A549 (cell line): ENCODE measurements at regions not wholly inside any gene's neighbourhood (a gene's known extent, or its start where the extent isn't known, plus 50 kb on each side); places are given as distances from the start of the nearest gene placed in this dataset.

Source experiments
- ATAC-seq, 2 experiments: fragments of 200-7000 bp in 1 of 2; fragments of >200 bp in 1 of 2; cut with Nextera tagmentation in 1 of 2; cut with Tn5 transposase in 1 of 2; 3 replicates each; pipeline versions ENCODE4 v1.8.0 to v1.9.1; 2018 to 2020; ENCODE audit warnings: mild to moderate bottlenecking in 1 of 2, moderate library complexity in 1 of 2
- CTCF ChIA-PET: fragments of 300-600 bp; sonication (Branson Sonifier 250); formaldehyde crosslinking; extraction: SDS; loops from one replicate; lab custom pipeline; 2021; ENCODE audit warnings: antibody characterized with exemption, inconsistent platforms; lab: Yijun Ruan, JAX
- POLR2A ChIA-PET: fragments of 350-600 bp; formaldehyde crosslinking; extraction: SDS; loops from one replicate; lab custom pipeline; 2021; ENCODE audit warnings: antibody characterized with exemption, inconsistent platforms; lab: Yijun Ruan, JAX
- DNase-seq, 2 experiments: peaks; one replicate each; pipeline versions ENCODE4 v3.0.0 to v3.0.0-alpha.2; 2011 to 2016; ENCODE audit warnings: low read depth in 1 of 2, low spot score in 1 of 2
- FAIRE-seq: peaks from 2 replicates; lab custom pipeline; 2011; peaks lifted over from hg19 to GRCh38; lab: Jason Lieb, UNC
- H3K27ac ChIP-seq, 2 experiments: fragments of >200 bp; sonication (Bioruptor Twin); formaldehyde crosslinking; 3 replicates each; pipeline ENCODE4 v1.5.1; 2016 to 2017
- H3K4me1 ChIP-seq: fragments of >200 bp; sonication (Bioruptor Twin); formaldehyde crosslinking; 3 replicates; pipeline ENCODE4 v1.6.1; 2016
- H3K4me2 ChIP-seq: fragments of >200 bp; sonication (Bioruptor Twin); formaldehyde crosslinking; 3 replicates; pipeline ENCODE4 v1.6.1; 2016
- H3K4me3 ChIP-seq: fragments of >200 bp; sonication (Bioruptor Twin); formaldehyde crosslinking; 3 replicates; pipeline ENCODE4 v1.5.1; 2016
- H3K9me3 ChIP-seq: fragments of >200 bp; sonication (Bioruptor Twin); formaldehyde crosslinking; 3 replicates; pipeline ENCODE4 v1.6.1; 2016
- CBX2 ChIP-seq: fragments of 200-600 bp; sonication (generic); IDR thresholded peaks from 2 replicates; pipeline ENCODE4 v1.6.1; 2016; ENCODE audit warnings: low read depth, mild to moderate bottlenecking, borderline replicate concordance
- CBX8 ChIP-seq: fragments of 200-600 bp; sonication (generic); IDR thresholded peaks from 2 replicates; pipeline ENCODE4 v1.6.1; 2016
- CHD4 ChIP-seq: fragments of 200-600 bp; sonication (generic); IDR thresholded peaks from 2 replicates; pipeline ENCODE4 v1.6.1; 2016; ENCODE audit warnings: antibody characterized with exemption, mild to moderate bottlenecking, borderline replicate concordance
- EHF ChIP-seq: fragments of 250-450 bp; sonication (Bioruptor Pico); IDR thresholded peaks from 2 replicates; pipeline ENCODE4 v1.5.0; 2020; ENCODE audit warnings: mild to moderate bottlenecking
- EP300 ChIP-seq, 2 experiments: fragments of >200 bp; sonication (Bioruptor Twin); formaldehyde crosslinking; IDR thresholded peaks; 2 replicates in 1 of 2; 3 replicates in 1 of 2; pipeline ENCODE4 v1.6.1; 2016 to 2017
- FOSB ChIP-seq: fragments of 250-450 bp; sonication (Bioruptor Pico); IDR thresholded peaks from 2 replicates; pipeline ENCODE4 v1.5.0; 2020; ENCODE audit warnings: mild to moderate bottlenecking, moderate library complexity
- FOXS1 ChIP-seq: fragments of 250-450 bp; sonication (Bioruptor Pico); IDR thresholded peaks from 2 replicates; pipeline ENCODE4 v1.5.0; 2020; ENCODE audit warnings: mild to moderate bottlenecking, moderate library complexity
- GATA3 ChIP-seq: IDR thresholded peaks from 2 replicates; pipeline ENCODE4 v1.6.1; 2012; ENCODE audit warnings: borderline replicate concordance
- HEYL ChIP-seq: fragments of 250-450 bp; sonication (Bioruptor Pico); IDR thresholded peaks from 2 replicates; pipeline ENCODE4 v1.8.0; 2021; ENCODE audit warnings: mild to moderate bottlenecking, moderate library complexity
- HOXB5 ChIP-seq: fragments of 250-450 bp; sonication (Bioruptor Pico); IDR thresholded peaks from 2 replicates; pipeline ENCODE4 v1.5.0; 2020; ENCODE audit warnings: mild to moderate bottlenecking, moderate library complexity
- MAFK ChIP-seq: fragments of 450-650 bp; IDR thresholded peaks from 2 replicates; pipeline ENCODE4 v1.6.1; 2014; ENCODE audit not compliant: partially characterized antibody
- MYC ChIP-seq: IDR thresholded peaks from 2 replicates; pipeline ENCODE4 v1.6.1; 2012; ENCODE audit warnings: mild to moderate bottlenecking, inconsistent platforms, low read length, improper control_type of control experiment, borderline replicate concordance
- NFE2L2 ChIP-seq: fragments of 150-350 bp; conservative IDR thresholded peaks from 2 replicates; pipeline ENCODE4 v1.6.1; 2014; ENCODE audit warnings: low read length
- NPAS2 ChIP-seq: fragments of 250-450 bp; sonication (Bioruptor Pico); IDR thresholded peaks from 2 replicates; pipeline ENCODE4 v1.8.0; 2022; ENCODE audit warnings: mild to moderate bottlenecking, moderate library complexity, borderline replicate concordance
- RAD21 ChIP-seq, 2 experiments: fragments of >200 bp in 1 of 2; sonication (Bioruptor Twin) in 1 of 2; formaldehyde crosslinking in 1 of 2; IDR thresholded peaks in 1 of 2; conservative IDR thresholded peaks in 1 of 2; 2 replicates in 1 of 2; 3 replicates in 1 of 2; pipeline ENCODE4 v1.6.1; 2012 to 2018; ENCODE audit warnings: inconsistent platforms in 1 of 2
- RARB ChIP-seq: fragments of 250-450 bp; sonication (Bioruptor Pico); IDR thresholded peaks from 2 replicates; pipeline ENCODE4 v1.8.0; 2021; ENCODE audit warnings: mild to moderate bottlenecking, moderate library complexity
- RCOR1 ChIP-seq: fragments of 150-350 bp; IDR thresholded peaks from 2 replicates; pipeline ENCODE4 v1.6.1; 2014; ENCODE audit warnings: antibody characterized with exemption, low read length, low read depth
- SMC3 ChIP-seq: fragments of >200 bp; sonication (Bioruptor Twin); formaldehyde crosslinking; IDR thresholded peaks from 3 replicates; pipeline ENCODE4 v1.6.1; 2018; ENCODE audit warnings: inconsistent platforms
- SREBF2 ChIP-seq: fragments of 450-650 bp; IDR thresholded peaks from 2 replicates; pipeline ENCODE4 v1.6.1; 2014; ENCODE audit warnings: mild to moderate bottlenecking, moderate library complexity
- TFCP2L1 ChIP-seq: fragments of 250-450 bp; sonication (Bioruptor Pico); IDR thresholded peaks from 2 replicates; pipeline ENCODE4 v1.5.0; 2021; ENCODE audit warnings: mild to moderate bottlenecking
- ZFP36 ChIP-seq: fragments of 450-650 bp; IDR thresholded peaks from 2 replicates; pipeline ENCODE4 v1.6.1; 2014; ENCODE audit warnings: borderline replicate concordance; ENCODE audit not compliant: partially characterized antibody
- ZSCAN20 ChIP-seq: fragments of 250-450 bp; sonication (Bioruptor Pico); IDR thresholded peaks from 2 replicates; pipeline ENCODE4 v1.8.0; 2022; ENCODE audit warnings: mild to moderate bottlenecking, moderate library complexity
- WGBS: methylation state at CpG from one replicate; pipeline ENCODE4 v1.1.6; 2017; ENCODE audit errors: missing lambda C conversion rate; 5-methylcytosine and 5-hydroxymethylcytosine counted together
- TF ChIP-seq, protein P1 (sequence below): fragments of 250-450 bp; sonication (Bioruptor Pico); IDR thresholded peaks from 2 replicates; pipeline ENCODE4 v1.5.0; 2021; ENCODE audit warnings: mild to moderate bottlenecking, moderate library complexity, borderline replicate concordance
- TF ChIP-seq, protein P2 (sequence below): fragments of >200 bp; sonication (Bioruptor Twin); formaldehyde crosslinking; IDR thresholded peaks from 3 replicates; pipeline ENCODE4 v1.5.1; 2016
- TF ChIP-seq, protein P3 (sequence below): fragments of 200-600 bp; sonication (generic); IDR thresholded peaks from 2 replicates; pipeline ENCODE4 v1.6.1; 2016; ENCODE audit warnings: antibody characterized with exemption, mild to moderate bottlenecking, moderate library complexity
- TF ChIP-seq, protein P4 (sequence below): IDR thresholded peaks from 2 replicates; pipeline ENCODE4 v1.6.1; 2012

DNA sequence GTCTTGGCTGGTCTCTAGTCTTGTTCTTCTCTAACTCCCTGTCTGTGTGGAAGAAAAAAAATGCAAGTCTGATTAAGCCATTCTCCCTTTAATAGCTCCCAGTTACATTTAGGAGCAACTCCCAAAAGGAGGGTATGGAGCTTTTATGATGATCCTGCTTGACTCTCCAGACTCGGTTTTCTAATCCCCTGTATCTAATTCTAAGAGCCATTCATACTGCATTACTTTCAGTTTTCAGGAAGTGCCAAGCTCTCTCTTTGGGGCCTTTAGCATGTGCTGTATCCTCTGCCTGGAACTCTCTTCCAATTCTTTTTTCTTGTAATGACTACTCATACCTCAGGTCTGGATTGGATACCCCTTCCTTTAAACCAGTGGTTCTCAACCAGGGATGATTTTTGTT, 219.7 kb upstream of the SPRED2 start:
- DNase-seq (no peak), ATAC-seq (no peak), FAIRE-seq (no peak)
- no peaks in the 10 kb centered on the region for H3K4me1 ChIP-seq
- no peak overlapping the region for H3K27ac ChIP-seq
- 0% methylated on average over 1 of the region's 1 CpG for WGBS
- no peak overlapping the region for H3K4me3 ChIP-seq
- no peaks in the 10 kb centered on the region for H3K9me3 ChIP-seq
- H3K4me2 ChIP-seq, result no peak overlapping the region
- ChIA-PET CTCF (interaction anchor here (1.1 to 2.9 kb wide), 2 partner anchors 10 to 12 kb away, joined by 3 to 20 read pairs; no protein-coding TSS in a partner anchor), POLR2A (no interaction called here)
- TF ChIP-seq, protein P1, sequence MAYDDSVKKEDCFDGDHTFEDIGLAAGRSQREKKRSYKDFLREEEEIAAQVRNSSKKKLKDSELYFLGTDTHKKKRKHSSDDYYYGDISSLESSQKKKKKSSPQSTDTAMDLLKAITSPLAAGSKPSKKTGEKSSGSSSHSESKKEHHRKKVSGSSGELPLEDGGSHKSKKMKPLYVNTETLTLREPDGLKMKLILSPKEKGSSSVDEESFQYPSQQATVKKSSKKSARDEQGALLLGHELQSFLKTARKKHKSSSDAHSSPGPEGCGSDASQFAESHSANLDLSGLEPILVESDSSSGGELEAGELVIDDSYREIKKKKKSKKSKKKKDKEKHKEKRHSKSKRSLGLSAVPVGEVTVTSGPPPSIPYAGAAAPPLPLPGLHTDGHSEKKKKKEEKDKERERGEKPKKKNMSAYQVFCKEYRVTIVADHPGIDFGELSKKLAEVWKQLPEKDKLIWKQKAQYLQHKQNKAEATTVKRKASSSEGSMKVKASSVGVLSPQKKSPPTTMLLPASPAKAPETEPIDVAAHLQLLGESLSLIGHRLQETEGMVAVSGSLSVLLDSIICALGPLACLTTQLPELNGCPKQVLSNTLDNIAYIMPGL (CRISPR knock-in tag), result no peak
- TF ChIP-seq HOXB5 (CRISPR knock-in tag) (no peak), FOSB (CRISPR knock-in tag) (no peak), NPAS2 (no peak), ZFP36 (no peak), EHF (no peak), ZSCAN20 (CRISPR knock-in tag) (no peak), CBX2 (no peak), MYC (no peak), CHD4 (no peak), RCOR1 (no peak)
- TF ChIP-seq, protein P2, sequence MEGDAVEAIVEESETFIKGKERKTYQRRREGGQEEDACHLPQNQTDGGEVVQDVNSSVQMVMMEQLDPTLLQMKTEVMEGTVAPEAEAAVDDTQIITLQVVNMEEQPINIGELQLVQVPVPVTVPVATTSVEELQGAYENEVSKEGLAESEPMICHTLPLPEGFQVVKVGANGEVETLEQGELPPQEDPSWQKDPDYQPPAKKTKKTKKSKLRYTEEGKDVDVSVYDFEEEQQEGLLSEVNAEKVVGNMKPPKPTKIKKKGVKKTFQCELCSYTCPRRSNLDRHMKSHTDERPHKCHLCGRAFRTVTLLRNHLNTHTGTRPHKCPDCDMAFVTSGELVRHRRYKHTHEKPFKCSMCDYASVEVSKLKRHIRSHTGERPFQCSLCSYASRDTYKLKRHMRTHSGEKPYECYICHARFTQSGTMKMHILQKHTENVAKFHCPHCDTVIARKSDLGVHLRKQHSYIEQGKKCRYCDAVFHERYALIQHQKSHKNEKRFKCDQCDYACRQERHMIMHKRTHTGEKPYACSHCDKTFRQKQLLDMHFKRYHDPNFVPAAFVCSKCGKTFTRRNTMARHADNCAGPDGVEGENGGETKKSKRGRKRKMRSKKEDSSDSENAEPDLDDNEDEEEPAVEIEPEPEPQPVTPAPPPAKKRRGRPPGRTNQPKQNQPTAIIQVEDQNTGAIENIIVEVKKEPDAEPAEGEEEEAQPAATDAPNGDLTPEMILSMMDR, result no peak
- TF ChIP-seq, protein P3, sequence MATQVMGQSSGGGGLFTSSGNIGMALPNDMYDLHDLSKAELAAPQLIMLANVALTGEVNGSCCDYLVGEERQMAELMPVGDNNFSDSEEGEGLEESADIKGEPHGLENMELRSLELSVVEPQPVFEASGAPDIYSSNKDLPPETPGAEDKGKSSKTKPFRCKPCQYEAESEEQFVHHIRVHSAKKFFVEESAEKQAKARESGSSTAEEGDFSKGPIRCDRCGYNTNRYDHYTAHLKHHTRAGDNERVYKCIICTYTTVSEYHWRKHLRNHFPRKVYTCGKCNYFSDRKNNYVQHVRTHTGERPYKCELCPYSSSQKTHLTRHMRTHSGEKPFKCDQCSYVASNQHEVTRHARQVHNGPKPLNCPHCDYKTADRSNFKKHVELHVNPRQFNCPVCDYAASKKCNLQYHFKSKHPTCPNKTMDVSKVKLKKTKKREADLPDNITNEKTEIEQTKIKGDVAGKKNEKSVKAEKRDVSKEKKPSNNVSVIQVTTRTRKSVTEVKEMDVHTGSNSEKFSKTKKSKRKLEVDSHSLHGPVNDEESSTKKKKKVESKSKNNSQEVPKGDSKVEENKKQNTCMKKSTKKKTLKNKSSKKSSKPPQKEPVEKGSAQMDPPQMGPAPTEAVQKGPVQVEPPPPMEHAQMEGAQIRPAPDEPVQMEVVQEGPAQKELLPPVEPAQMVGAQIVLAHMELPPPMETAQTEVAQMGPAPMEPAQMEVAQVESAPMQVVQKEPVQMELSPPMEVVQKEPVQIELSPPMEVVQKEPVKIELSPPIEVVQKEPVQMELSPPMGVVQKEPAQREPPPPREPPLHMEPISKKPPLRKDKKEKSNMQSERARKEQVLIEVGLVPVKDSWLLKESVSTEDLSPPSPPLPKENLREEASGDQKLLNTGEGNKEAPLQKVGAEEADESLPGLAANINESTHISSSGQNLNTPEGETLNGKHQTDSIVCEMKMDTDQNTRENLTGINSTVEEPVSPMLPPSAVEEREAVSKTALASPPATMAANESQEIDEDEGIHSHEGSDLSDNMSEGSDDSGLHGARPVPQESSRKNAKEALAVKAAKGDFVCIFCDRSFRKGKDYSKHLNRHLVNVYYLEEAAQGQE, result no peak
- TF ChIP-seq, protein P4, sequence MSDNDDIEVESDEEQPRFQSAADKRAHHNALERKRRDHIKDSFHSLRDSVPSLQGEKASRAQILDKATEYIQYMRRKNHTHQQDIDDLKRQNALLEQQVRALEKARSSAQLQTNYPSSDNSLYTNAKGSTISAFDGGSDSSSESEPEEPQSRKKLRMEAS, result no peak

DNA sequence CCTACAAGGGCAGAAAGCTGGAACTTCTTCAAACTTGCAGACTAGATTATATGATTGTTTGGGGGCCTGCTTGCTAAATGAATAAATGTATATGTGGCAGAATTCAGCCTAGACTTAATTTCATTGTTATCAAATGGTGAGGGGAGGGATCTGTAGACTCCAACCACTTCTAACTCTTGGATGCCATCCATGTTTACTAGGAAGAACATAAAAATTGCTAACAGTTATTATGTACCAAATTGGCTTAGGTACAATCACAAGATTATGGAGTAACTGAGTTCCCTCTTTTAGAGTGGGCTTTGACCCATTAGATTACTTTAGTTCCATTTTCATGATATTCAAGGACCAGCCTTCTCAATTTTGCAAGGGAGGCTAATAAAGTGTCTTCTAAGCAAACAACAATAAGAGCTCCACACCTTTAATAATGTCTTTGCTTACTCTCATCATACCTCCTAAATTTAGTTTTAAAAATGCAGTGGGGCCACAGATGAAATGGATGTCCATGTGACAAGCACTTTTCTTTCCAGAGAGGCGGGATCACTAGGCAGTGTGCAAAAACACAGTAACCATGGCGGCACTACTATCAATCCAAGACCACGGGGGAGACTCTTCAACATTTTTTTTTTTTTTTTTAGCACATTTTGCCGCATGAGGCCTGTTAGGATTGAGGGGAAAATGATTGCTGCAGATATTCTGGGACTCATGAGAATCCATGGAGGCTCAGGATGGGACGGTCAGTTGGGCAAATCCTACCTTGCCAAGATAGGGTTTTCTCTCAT, 217.6 kb upstream of the SPRED2 start:
- ATAC-seq (no peak), FAIRE-seq (no peak), DNase-seq (no peak)
- CTCF ChIA-PET, result interaction anchor here (0.7 to 1.2 kb wide), 4 partner anchors 10 to 17 kb away, joined by 3 to 6 read pairs (median 4); no protein-coding TSS in a partner anchor
- Histone ChIP-seq H3K27ac (no peak overlapping the region), H3K4me1 (no peaks in the 10 kb centered on the region), H3K4me3 (no peak overlapping the region), H3K9me3 (no peaks in the 10 kb centered on the region), H3K4me2 (no peak overlapping the region)
- WGBS, result 41% methylated on average over 5 of the region's 5 CpGs
- POLR2A ChIA-PET, result no interaction called here
- TF ChIP-seq CHD4 (no peak), RAD21 (conservative IDR thresholded peaks at IDR 0.05 in 1 of 2, IDR thresholded peaks at IDR 0.05 in 1 of 2) (no peak), SREBF2 (no peak), RARB (CRISPR knock-in tag) (no peak), CBX2 (no peak), NPAS2 (no peak), SMC3 (no peak), MAFK (no peak), TFCP2L1 (no peak), CBX8 (no peak), NFE2L2 (no peak), EP300 (IDR thresholded peaks at IDR 0.05) (no peak), HEYL (CRISPR knock-in tag) (no peak), GATA3 (no peak), FOXS1 (CRISPR knock-in tag) (no peak)
- TF ChIP-seq, protein P3, result no peak
